ENCODE measurements at regions not wholly inside any gene's neighbourhood (a gene's known extent, or its start where the extent isn't known, plus 50 kb on each side); places are given as distances from the start of the nearest gene placed in this dataset.

- TF ChIP-seq CTCF (IDR thresholded peaks at IDR 0.05) = no peak
- H3K27ac ChIP-seq = no peak overlapping the region
- H3K4me3 ChIP-seq = no peak overlapping the region
- DNase-seq (ENCODE audit: low spot score) = no peak
Measured at GRCh38 chr4:24265989-24266388, 318.4 kb downstream of the DHX15 start.

GRCh38 chr4:24262616-24263015 is 321.7 kb downstream of the DHX15 start:
- DNase-seq (ENCODE audit: low spot score) = no peak
- TF ChIP-seq CTCF (IDR thresholded peaks at IDR 0.05) = no peak
- H3K4me3 ChIP-seq = no peak overlapping the region
- H3K27ac ChIP-seq = no peak overlapping the region

- no peak overlapping the region for H3K27ac ChIP-seq
- no peak overlapping the region for H3K4me3 ChIP-seq
- TF ChIP-seq CTCF (IDR thresholded peaks at IDR 0.05) = no peak
- DNase-seq (ENCODE audit: low spot score) = no peak
Measured at GRCh38 chr4:24262084-24262483, 322.3 kb downstream of the DHX15 start.

GRCh38 chr4:24260923-24261564 is 323.3 kb downstream of the DHX15 start:
- DNase-seq (ENCODE audit: low spot score) = no peak
- no peak for TF ChIP-seq CTCF (IDR thresholded peaks at IDR 0.05)
- Histone ChIP-seq H3K4me3 (no peak overlapping the region), H3K27ac (no peak overlapping the region)

GRCh38 chr4:24260133-24260715 is 324.1 kb downstream of the DHX15 start:
- Histone ChIP-seq H3K4me3 (no peak overlapping the region), H3K27ac (no peak overlapping the region)
- DNase-seq (ENCODE audit: low spot score) = no peak
- TF ChIP-seq CTCF (IDR thresholded peaks at IDR 0.05) = no peak

GRCh38 chr4:24256547-24256946 is 327.8 kb downstream of the DHX15 start:
- no peak overlapping the region for H3K4me3 ChIP-seq
- H3K27ac ChIP-seq = no peak overlapping the region
- DNase-seq (ENCODE audit: low spot score) = no peak
- no peak for TF ChIP-seq CTCF (IDR thresholded peaks at IDR 0.05)

- DNase-seq (ENCODE audit: low spot score) = no peak
- Histone ChIP-seq H3K27ac (no peak overlapping the region), H3K4me3 (no peak overlapping the region)
- no peak for TF ChIP-seq CTCF (IDR thresholded peaks at IDR 0.05)
Measured at GRCh38 chr4:24256066-24256465, 328.3 kb downstream of the DHX15 start.
